ENCODE measurements at regions not wholly inside any gene's neighbourhood (a gene's known extent, or its start where the extent isn't known, plus 50 kb on each side); places are given as distances from the start of the nearest gene placed in this dataset.

GRCh38 chr6:76789580-76789979 is 673.7 kb downstream of the HTR1B start:
- TF ChIP-seq CTCF (IDR thresholded peaks at IDR 0.05) (no peak), POLR2A (IDR thresholded peaks at IDR 0.05) (no peak)
